ENCODE measurements at regions not wholly inside any gene's neighbourhood (a gene's known extent, or its start where the extent isn't known, plus 50 kb on each side); places are given as distances from the start of the nearest gene placed in this dataset.

GRCh38 chr2:18123211-18123570 is 244.7 kb downstream of the KCNS3 start:
- DNase-seq, result no peak

GRCh38 chr2:18122544-18123210 is 244.2 kb downstream of the KCNS3 start:
- no peak for DNase-seq

- DNase-seq, result no peak
Observed at GRCh38 chr2:18119883-18120282, 241.4 kb downstream of the KCNS3 start.

GRCh38 chr2:18118703-18119102 is 240.2 kb downstream of the KCNS3 start:
- no peak for DNase-seq

- no peak for DNase-seq
Observed at GRCh38 chr2:18117592-18117991, 239.1 kb downstream of the KCNS3 start.

GRCh38 chr2:18110222-18110621 is 231.8 kb downstream of the KCNS3 start:
- DNase-seq, result no peak

- no peak for DNase-seq
Observed at GRCh38 chr2:18106841-18107240, 228.4 kb downstream of the KCNS3 start.

- DNase-seq, result no peak
Observed at GRCh38 chr2:18105929-18106328, 227.5 kb downstream of the KCNS3 start.

- DNase-seq, result no peak
Observed at GRCh38 chr2:18104595-18105224, 226.2 kb downstream of the KCNS3 start.

GRCh38 chr2:18096836-18097405 is 218.5 kb downstream of the KCNS3 start:
- DNase-seq, result no peak

- no peak for DNase-seq
Observed at GRCh38 chr2:18094277-18094676, 215.8 kb downstream of the KCNS3 start.

- DNase-seq, result no peak
Observed at GRCh38 chr2:18093196-18093595, 214.7 kb downstream of the KCNS3 start.

GRCh38 chr2:18092760-18093159 is 214.3 kb downstream of the KCNS3 start:
- no peak for DNase-seq

GRCh38 chr2:18085593-18085992 is 207.1 kb downstream of the KCNS3 start:
- no peak for DNase-seq

GRCh38 chr2:18084376-18084775 is 205.9 kb downstream of the KCNS3 start:
- no peak for DNase-seq

- DNase-seq, result no peak
Observed at GRCh38 chr2:18083806-18084205, 205.3 kb downstream of the KCNS3 start.

GRCh38 chr2:18078216-18078615 is 199.7 kb downstream of the KCNS3 start:
- DNase-seq, result no peak

GRCh38 chr2:18077704-18078103 is 199.2 kb downstream of the KCNS3 start:
- DNase-seq, result no peak

GRCh38 chr2:18077231-18077630 is 198.8 kb downstream of the KCNS3 start:
- no peak for DNase-seq

GRCh38 chr2:18074476-18074875 is 196.0 kb downstream of the KCNS3 start:
- no peak for DNase-seq

GRCh38 chr2:18073601-18074000 is 195.1 kb downstream of the KCNS3 start:
- DNase-seq, result no peak

- no peak for DNase-seq
Observed at GRCh38 chr2:18067588-18068384, 189.3 kb downstream of the KCNS3 start.

GRCh38 chr2:18066894-18067293 is 188.4 kb downstream of the KCNS3 start:
- DNase-seq, result no peak

- DNase-seq, result no peak
Observed at GRCh38 chr2:18066066-18066465, 187.6 kb downstream of the KCNS3 start.
